ENCODE measurements at regions not wholly inside any gene's neighbourhood (a gene's known extent, or its start where the extent isn't known, plus 50 kb on each side); places are given as distances from the start of the nearest gene placed in this dataset.

DNA sequence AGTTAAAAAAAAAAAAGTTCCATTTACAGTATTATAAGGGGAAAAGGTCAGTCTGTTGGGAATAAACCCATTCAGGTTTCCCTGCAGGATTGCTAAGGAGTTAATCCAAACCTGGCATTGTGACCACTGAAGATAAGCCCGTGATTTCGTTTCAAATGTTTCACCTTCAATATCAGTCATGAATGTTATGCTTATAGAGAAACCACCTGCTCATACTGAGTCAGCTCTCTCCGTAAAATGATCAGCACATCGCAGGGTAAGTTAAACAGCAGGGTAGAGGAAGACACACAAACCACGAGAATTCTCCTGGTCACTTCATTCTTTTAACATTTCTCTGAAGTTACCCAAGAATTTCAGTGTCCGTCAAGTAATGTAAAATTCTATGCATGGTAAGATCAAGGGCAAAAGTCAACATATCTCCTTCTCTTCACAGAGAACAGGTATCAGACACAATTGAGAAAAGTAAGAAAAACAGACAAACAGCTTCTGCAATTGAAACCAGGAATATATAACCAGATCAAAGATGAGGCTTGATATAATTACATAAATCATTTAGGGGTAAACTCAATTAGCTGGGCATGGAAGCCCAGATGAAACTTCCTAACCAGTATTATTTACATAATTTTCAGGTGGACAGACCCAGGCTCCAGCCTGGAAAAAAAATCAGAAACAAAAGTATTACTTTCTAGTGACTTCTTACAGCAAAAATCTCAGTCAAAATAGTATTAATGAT lies 67.6 kb upstream of the ARHGEF3 start:
- TF ChIP-seq, protein P1, sequence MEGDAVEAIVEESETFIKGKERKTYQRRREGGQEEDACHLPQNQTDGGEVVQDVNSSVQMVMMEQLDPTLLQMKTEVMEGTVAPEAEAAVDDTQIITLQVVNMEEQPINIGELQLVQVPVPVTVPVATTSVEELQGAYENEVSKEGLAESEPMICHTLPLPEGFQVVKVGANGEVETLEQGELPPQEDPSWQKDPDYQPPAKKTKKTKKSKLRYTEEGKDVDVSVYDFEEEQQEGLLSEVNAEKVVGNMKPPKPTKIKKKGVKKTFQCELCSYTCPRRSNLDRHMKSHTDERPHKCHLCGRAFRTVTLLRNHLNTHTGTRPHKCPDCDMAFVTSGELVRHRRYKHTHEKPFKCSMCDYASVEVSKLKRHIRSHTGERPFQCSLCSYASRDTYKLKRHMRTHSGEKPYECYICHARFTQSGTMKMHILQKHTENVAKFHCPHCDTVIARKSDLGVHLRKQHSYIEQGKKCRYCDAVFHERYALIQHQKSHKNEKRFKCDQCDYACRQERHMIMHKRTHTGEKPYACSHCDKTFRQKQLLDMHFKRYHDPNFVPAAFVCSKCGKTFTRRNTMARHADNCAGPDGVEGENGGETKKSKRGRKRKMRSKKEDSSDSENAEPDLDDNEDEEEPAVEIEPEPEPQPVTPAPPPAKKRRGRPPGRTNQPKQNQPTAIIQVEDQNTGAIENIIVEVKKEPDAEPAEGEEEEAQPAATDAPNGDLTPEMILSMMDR (IDR thresholded peaks at IDR 0.05; ENCODE audit: low read depth, low read length) = no peak
- no peak for TF ChIP-seq EZH2phosphoT487 (IDR thresholded peaks at IDR 0.05; ENCODE audit: low read depth)
